ENCODE measurements at regions not wholly inside any gene's neighbourhood (a gene's known extent, or its start where the extent isn't known, plus 50 kb on each side); places are given as distances from the start of the nearest gene placed in this dataset.

- no peak for DNase-seq
Observed at GRCh38 chr2:121086450-121086849, 198.6 kb downstream of the TFCP2L1 start.

GRCh38 chr2:121087117-121087516 lies 197.9 kb downstream of the TFCP2L1 start:
- DNase-seq = no peak

GRCh38 chr2:121088251-121089165 lies 196.5 kb downstream of the TFCP2L1 start:
- DNase-seq = peak; percentile 47 to 82

- DNase-seq = peak in 1 of 2 experiments; percentile 60
Observed at GRCh38 chr2:121089166-121089510, 195.9 kb downstream of the TFCP2L1 start.

GRCh38 chr2:121090088-121090715 lies 194.8 kb downstream of the TFCP2L1 start:
- no peak for DNase-seq

- DNase-seq = no peak
Observed at GRCh38 chr2:121092095-121092494, 192.9 kb downstream of the TFCP2L1 start.

- DNase-seq = no peak
Observed at GRCh38 chr2:121093692-121094091, 191.3 kb downstream of the TFCP2L1 start.

- no peak for DNase-seq
Observed at GRCh38 chr2:121094101-121094500, 190.9 kb downstream of the TFCP2L1 start.

GRCh38 chr2:121094845-121095244 lies 190.2 kb downstream of the TFCP2L1 start:
- DNase-seq = no peak

- peak; percentile 57 to 73 for DNase-seq
Observed at GRCh38 chr2:121095257-121096080, 189.5 kb downstream of the TFCP2L1 start.

- DNase-seq = no peak
Observed at GRCh38 chr2:121096611-121097010, 188.4 kb downstream of the TFCP2L1 start.

GRCh38 chr2:121098556-121098955 lies 186.4 kb downstream of the TFCP2L1 start:
- DNase-seq = no peak

- peak in 1 of 2 experiments; percentile 12 for DNase-seq
Observed at GRCh38 chr2:121099329-121100290, 185.4 kb downstream of the TFCP2L1 start.

GRCh38 chr2:121101093-121101715 lies 183.8 kb downstream of the TFCP2L1 start:
- no peak for DNase-seq

GRCh38 chr2:121102941-121103340 lies 182.1 kb downstream of the TFCP2L1 start:
- no peak for DNase-seq

- DNase-seq = no peak
Observed at GRCh38 chr2:121103960-121104359, 181.0 kb downstream of the TFCP2L1 start.

- no peak for DNase-seq
Observed at GRCh38 chr2:121104721-121105141, 180.3 kb downstream of the TFCP2L1 start.

GRCh38 chr2:121110924-121111323 lies 174.1 kb downstream of the TFCP2L1 start:
- DNase-seq = no peak

- no peak for DNase-seq
Observed at GRCh38 chr2:121118951-121119350, 166.1 kb downstream of the TFCP2L1 start.

GRCh38 chr2:121120411-121120810 lies 164.6 kb downstream of the TFCP2L1 start:
- no peak for DNase-seq

- no peak for DNase-seq
Observed at GRCh38 chr2:121120991-121121390, 164.0 kb downstream of the TFCP2L1 start.

- no peak for DNase-seq
Observed at GRCh38 chr2:121121661-121122060, 163.3 kb downstream of the TFCP2L1 start.

Measured in NCI-H446 (cell line).